ENCODE measurements at regions not wholly inside any gene's neighbourhood (a gene's known extent, or its start where the extent isn't known, plus 50 kb on each side); places are given as distances from the start of the nearest gene placed in this dataset.
A peak's percentile ranks its signal among the peaks of the same experiment; 100 is the strongest.

DNA sequence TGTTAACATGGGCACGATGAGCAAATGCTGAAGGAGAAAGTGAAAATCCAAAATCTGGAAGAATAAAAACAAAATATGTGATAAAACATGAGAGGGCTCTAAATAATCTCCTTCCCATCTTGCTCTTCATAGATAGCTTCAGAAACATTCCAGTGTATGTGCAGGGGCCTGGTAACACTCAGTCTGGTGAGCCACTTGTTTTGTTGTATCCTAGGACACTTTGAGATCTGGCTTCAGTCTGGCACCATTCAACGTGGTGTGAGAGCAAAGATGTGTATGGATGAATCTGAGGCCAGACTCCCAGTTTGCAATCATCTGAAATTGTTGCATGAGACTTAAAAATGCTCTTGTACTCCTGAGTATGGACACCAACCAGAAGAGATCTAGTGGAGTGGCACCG, 337.2 kb upstream of the ZNF385D start:
- Histone ChIP-seq H3K27ac (no peak overlapping the region), H4K20me1 (no peaks in the 10 kb centered on the region), H3K9me3 (replicated peaks in 1 of 11) (no peaks in the 10 kb centered on the region), H3K4me1 (peaks cover 0 to 23% (median 14%) of the 10 kb centered on the region in 10 experiments; a peak in 14 of 20 replicates), H3K9ac (no peak overlapping the region), H3K4me2 (peak overlapping the region in 7 of 11 experiments; percentile 2 to 73 (median 49); a peak in 8 of 22 replicates), H3K27me3 (no peaks in the 10 kb centered on the region), H3K4me3 (no peak overlapping the region), H3K36me3 (no peaks in the 10 kb centered on the region)
- TF ChIP-seq Cebpa-rat (IDR thresholded peaks at IDR 0.05), result no peak

DNA sequence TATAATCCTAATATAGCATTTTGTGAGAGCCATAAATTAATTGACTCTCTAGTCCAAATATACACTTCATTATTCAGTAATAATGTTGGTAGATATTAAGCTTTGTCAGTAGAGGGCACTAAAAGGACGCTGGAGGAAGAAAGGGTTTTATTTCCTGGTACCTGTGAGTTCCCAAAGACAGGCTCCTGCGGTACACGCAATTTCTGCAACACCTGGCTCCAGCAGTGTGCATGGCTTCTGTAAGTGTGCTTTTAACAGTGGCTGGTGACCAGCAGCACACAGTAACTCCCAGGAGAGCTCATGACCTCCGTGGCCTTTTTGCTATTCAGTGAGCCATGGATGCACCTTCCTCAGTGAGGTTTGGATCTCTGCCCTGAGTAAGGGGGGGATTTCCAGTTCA, 338.3 kb upstream of the ZNF385D start:
- no peaks in the 10 kb centered on the region for H4K20me1 ChIP-seq

DNA sequence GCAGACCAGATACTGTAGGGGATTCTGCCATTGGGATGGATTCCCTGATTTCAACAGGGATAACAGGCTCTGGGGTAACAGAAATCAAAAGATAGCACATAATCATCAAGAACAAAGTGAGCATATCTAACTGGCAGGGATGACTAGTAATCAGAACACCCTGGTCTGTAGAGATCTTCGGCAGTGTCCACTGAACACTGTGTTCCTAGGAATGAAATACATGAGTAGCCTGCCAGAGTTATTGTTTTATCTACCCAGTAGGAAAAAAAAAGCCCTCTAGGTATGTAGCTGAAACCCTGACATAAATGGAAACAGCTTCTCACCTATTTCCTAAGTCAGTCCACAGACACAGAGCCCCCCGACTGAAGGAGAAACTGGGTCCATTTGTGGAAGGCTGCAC, 340.3 kb upstream of the ZNF385D start:
- Histone ChIP-seq H3K9me3 (replicated peaks in 1 of 11) (no peaks in the 10 kb centered on the region), H3K4me2 (no peak overlapping the region), H3K4me3 (no peak overlapping the region), H3K36me3 (no peaks in the 10 kb centered on the region), H4K20me1 (no peaks in the 10 kb centered on the region), H3K27ac (no peak overlapping the region), H3K27me3 (no peaks in the 10 kb centered on the region), H3K4me1 (peaks cover 0 to 23% (median 14%) of the 10 kb centered on the region in 10 experiments; a peak in 14 of 20 replicates), H3K9ac (no peak overlapping the region)
- no peak for TF ChIP-seq Cebpa-rat (IDR thresholded peaks at IDR 0.05)

More for the DNA sequence above, 338.3 kb upstream of the ZNF385D start:
- Histone ChIP-seq H3K36me3 (no peaks in the 10 kb centered on the region), H3K9ac (no peak overlapping the region; a peak in 1 of 22 replicates), H3K27ac (no peak overlapping the region), H3K4me2 (peak overlapping the region; percentile 19 to 73 (median 51); a peak in 20 of 22 replicates), H3K4me1 (peaks cover 0 to 23% (median 14%) of the 10 kb centered on the region in 10 experiments; a peak in 14 of 20 replicates), H3K9me3 (replicated peaks in 1 of 11) (no peaks in the 10 kb centered on the region), H3K27me3 (no peaks in the 10 kb centered on the region), H3K4me3 (no peak overlapping the region)
- TF ChIP-seq Cebpa-rat (IDR thresholded peaks at IDR 0.05), result no peak

DNA sequence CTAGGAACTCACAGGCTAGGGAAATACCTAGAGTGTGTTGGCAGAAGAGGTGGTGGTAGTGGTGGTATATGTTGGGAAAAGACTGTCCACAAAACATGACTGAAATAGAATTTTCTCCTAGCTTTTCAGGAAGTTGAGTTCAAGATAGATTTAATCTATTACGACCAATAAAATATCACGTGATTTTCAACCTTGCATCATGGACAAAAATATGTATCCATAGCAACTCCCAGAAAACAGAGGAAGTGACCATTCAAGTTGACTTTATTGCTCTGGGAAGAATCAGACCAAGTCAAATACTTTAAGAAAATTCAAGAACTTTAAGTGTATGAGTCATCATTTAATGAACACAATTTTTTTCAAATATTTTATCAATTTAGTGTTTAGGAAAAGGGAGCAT, 347.0 kb upstream of the ZNF385D start:
- H3K27ac ChIP-seq, result no peak overlapping the region
- H3K4me3 ChIP-seq, result no peak overlapping the region
- H3K9ac ChIP-seq, result no peak overlapping the region
- no peak for TF ChIP-seq Cebpa-rat (IDR thresholded peaks at IDR 0.05)
- no peaks in the 10 kb centered on the region for H3K9me3 ChIP-seq (replicated peaks in 1 of 11)
- peaks cover 0 to 24% (median 0%) of the 10 kb centered on the region in 10 experiments; a peak in 6 of 20 replicates for H3K4me1 ChIP-seq
- H4K20me1 ChIP-seq, result no peaks in the 10 kb centered on the region
- no peaks in the 10 kb centered on the region for H3K27me3 ChIP-seq
- H3K4me2 ChIP-seq, result no peak overlapping the region
- H3K36me3 ChIP-seq, result no peaks in the 10 kb centered on the region

DNA sequence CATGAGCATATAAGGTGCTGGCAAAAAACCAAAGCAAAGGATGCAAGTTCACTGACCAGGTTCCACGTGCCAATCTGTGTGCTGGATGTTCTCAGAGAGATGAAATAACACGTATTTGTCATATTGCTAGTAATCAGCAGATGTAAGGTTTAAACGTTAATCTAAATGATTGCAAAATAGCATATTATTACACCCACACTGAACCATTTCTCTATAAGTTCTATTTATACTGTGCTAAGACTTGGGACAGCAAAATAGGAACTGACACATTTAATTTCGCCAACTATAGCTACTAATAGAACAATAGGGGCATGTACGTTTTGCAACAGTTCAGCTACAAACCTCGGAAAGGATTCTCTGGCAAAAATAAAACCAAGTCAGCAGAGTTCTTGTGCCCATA, 350.3 kb upstream of the ZNF385D start:
- Histone ChIP-seq H3K4me2 (peak overlapping the region in 4 of 11 experiments; percentile 7 to 49 (median 22); a peak in 7 of 22 replicates), H3K27ac (peak overlapping the region in 2 of 11 experiments; percentile 44 to 48; a peak in 2 of 22 replicates), H3K4me3 (no peak overlapping the region), H3K4me1 (peaks cover 0 to 24% (median 0%) of the 10 kb centered on the region in 10 experiments; a peak in 6 of 20 replicates), H3K36me3 (no peaks in the 10 kb centered on the region), H4K20me1 (no peaks in the 10 kb centered on the region), H3K9me3 (replicated peaks in 1 of 11) (no peaks in the 10 kb centered on the region), H3K9ac (no peak overlapping the region), H3K27me3 (no peaks in the 10 kb centered on the region)
- TF ChIP-seq Cebpa-rat (IDR thresholded peaks at IDR 0.05), result no peak

DNA sequence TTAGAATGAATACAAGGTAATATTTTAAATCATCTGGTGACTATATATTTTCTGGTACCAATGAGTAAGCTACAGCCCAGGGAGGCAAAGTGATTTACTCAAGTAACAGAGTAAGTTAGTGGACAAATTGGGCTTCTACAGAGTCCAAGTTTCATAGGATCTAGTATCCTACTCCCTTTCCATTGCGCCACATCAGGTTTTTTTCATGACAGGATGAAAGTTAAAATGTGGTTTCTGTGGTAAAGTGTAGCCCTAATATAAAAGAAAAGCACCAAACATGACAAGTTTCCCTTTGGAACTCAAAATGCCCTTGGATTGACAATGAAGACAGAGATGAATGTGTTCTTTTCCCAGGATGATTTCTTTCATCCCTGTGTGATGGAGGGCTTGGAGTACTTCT, 350.8 kb upstream of the ZNF385D start:
- no peak for TF ChIP-seq Cebpa-rat (IDR thresholded peaks at IDR 0.05)
- Histone ChIP-seq H3K4me3 (no peak overlapping the region), H3K36me3 (no peaks in the 10 kb centered on the region), H3K27ac (peak overlapping the region in 3 of 11 experiments; percentile 10 to 48 (median 44); a peak in 3 of 22 replicates), H3K9ac (no peak overlapping the region), H3K4me1 (peaks cover 0 to 24% (median 0%) of the 10 kb centered on the region in 10 experiments; a peak in 6 of 20 replicates), H4K20me1 (no peaks in the 10 kb centered on the region), H3K27me3 (no peaks in the 10 kb centered on the region), H3K4me2 (peak overlapping the region in 5 of 11 experiments; percentile 3 to 49 (median 8); a peak in 7 of 22 replicates), H3K9me3 (replicated peaks in 1 of 11) (no peaks in the 10 kb centered on the region)

DNA sequence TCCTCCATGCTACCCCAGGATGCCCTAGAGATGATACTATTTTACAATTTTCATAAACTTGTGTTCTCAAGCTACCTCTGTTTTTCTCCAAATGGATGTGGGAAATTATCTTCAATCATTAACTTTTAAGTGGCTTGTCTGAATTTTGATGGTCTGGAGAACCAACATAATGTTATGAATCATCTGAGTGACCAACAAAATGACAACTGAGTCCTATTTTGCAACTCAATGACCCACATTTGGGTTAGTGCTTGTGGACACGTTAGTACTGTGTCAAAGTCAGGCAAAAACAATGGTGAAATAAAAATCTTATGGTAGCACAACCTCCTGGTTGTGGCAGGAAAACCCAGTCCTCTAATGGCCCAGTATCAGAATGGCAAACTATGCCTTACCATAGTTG, 352.4 kb upstream of the ZNF385D start:
- Histone ChIP-seq H3K27me3 (no peaks in the 10 kb centered on the region), H3K36me3 (no peaks in the 10 kb centered on the region)
- no peak for TF ChIP-seq Cebpa-rat (IDR thresholded peaks at IDR 0.05)

DNA sequence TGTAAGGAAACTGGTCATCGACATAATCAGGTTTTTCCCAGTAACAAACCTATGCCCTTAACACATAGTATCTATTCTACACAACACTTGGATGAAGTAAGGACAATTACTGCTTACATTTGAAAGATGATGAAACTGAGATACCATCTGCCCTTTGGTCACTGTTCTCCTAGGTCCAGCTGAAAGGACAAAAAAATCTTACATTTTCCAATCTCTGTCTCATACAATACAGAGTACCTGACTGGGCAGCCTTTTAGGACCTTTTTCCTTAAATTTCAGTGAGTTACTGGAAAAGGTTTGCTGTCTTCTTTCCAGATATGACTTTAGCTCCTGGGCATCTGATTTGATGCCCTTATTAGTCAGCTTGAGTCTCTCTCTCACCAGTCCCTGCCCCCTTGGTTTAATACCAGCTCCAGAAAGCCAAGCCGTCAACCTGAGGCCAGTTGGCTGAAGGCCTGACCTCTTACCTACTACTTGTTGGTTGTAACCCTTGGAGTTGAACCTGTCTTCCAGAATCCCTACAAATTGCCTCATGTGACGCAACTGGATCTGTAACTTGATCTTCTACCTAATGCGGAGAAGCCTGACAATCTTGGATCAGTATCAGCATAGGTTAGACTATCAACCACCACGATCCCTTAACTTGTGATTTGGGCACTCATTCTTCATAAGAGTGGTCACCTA, 355.3 kb upstream of the ZNF385D start:
- Histone ChIP-seq H3K27ac (no peak overlapping the region), H3K4me1 (peaks cover 0 to 12% (median 0%) of the 10 kb centered on the region in 10 experiments; a peak in 6 of 20 replicates), H3K4me2 (no peak overlapping the region), H3K9ac (no peak overlapping the region), H4K20me1 (no peaks in the 10 kb centered on the region), H3K27me3 (no peaks in the 10 kb centered on the region), H3K9me3 (replicated peaks in 1 of 11) (no peaks in the 10 kb centered on the region), H3K36me3 (no peaks in the 10 kb centered on the region), H3K4me3 (no peak overlapping the region)
- TF ChIP-seq Cebpa-rat (IDR thresholded peaks at IDR 0.05), result no peak

More for the DNA sequence above, 352.4 kb upstream of the ZNF385D start:
- Histone ChIP-seq H3K9ac (no peak overlapping the region), H3K27ac (no peak overlapping the region), H4K20me1 (no peaks in the 10 kb centered on the region), H3K4me3 (no peak overlapping the region), H3K9me3 (replicated peaks in 1 of 11) (no peaks in the 10 kb centered on the region), H3K4me2 (no peak overlapping the region), H3K4me1 (peaks cover 0 to 19% (median 0%) of the 10 kb centered on the region in 10 experiments; a peak in 6 of 20 replicates)

DNA sequence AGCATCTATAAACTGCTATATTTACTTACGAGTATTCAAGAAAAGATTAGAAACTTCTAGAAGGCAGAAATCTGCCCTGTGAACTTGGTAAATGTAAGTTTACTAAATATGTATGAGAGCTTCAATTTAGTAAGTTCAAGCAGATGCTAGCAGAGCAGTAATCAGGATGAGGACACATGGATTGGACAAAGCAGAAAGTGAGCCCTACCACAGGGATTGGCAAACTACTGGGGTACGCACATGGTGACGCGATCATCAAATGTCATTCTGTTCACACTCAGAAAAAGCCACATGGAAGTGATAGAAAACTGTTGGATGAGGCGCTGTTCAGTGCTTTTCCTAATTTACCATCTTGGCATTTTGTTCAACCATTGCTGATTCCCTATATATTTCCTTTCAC, 360.2 kb upstream of the ZNF385D start:
- Histone ChIP-seq H3K4me1 (no peaks in the 10 kb centered on the region), H3K4me2 (no peak overlapping the region), H3K9me3 (replicated peaks in 1 of 11) (no peaks in the 10 kb centered on the region), H4K20me1 (no peaks in the 10 kb centered on the region), H3K27me3 (no peaks in the 10 kb centered on the region), H3K9ac (no peak overlapping the region), H3K27ac (no peak overlapping the region), H3K4me3 (no peak overlapping the region), H3K36me3 (no peaks in the 10 kb centered on the region)
- no peak for TF ChIP-seq Cebpa-rat (IDR thresholded peaks at IDR 0.05)

DNA sequence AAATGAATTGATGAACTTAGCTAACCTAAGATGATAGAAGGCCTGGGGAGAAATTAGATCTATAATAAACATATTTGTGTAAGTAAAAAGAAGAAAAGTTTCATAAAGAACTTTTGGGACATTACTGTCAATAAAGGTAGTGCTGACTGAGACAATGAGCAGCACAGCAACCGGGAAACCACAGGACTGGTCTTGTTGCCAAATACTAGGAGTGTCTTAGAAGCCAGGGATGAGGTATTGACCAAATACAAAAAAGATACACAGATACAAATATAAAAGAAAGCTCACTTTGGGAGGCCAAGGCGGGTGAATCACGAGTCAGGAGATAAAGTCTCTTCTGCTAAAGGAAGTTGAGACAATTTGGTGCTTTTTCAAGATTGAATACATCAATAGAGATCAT, 362.4 kb upstream of the ZNF385D start:
- no peaks in the 10 kb centered on the region for H3K36me3 ChIP-seq
- H3K27me3 ChIP-seq, result no peaks in the 10 kb centered on the region
- H4K20me1 ChIP-seq, result no peaks in the 10 kb centered on the region
- no peaks in the 10 kb centered on the region for H3K4me1 ChIP-seq
- no peak for TF ChIP-seq Cebpa-rat (IDR thresholded peaks at IDR 0.05)
- no peak overlapping the region for H3K4me2 ChIP-seq
- no peaks in the 10 kb centered on the region for H3K9me3 ChIP-seq (replicated peaks in 1 of 11)
- H3K27ac ChIP-seq, result no peak overlapping the region
- H3K9ac ChIP-seq, result no peak overlapping the region
- no peak overlapping the region for H3K4me3 ChIP-seq
